ENCODE measurements at regions not wholly inside any gene's neighbourhood (a gene's known extent, or its start where the extent isn't known, plus 50 kb on each side); places are given as distances from the start of the nearest gene placed in this dataset.
"Not testable (repeated sequence)": the region's sequence is repeated elsewhere in the genome, so short reads cannot be mapped to it uniquely, and the experiment has no call there.

GRCh38 chr16:60142619-60143347 lies 1408.7 kb upstream of the GOT2 start:
- no peak for DNase-seq (ENCODE audit: low read depth)

- no peak for DNase-seq (ENCODE audit: low read depth)
Observed at GRCh38 chr16:60137891-60138290, 1403.8 kb upstream of the GOT2 start.

GRCh38 chr16:60127196-60127595 lies 1393.1 kb upstream of the GOT2 start:
- DNase-seq (ENCODE audit: low read depth), result no peak

DNA sequence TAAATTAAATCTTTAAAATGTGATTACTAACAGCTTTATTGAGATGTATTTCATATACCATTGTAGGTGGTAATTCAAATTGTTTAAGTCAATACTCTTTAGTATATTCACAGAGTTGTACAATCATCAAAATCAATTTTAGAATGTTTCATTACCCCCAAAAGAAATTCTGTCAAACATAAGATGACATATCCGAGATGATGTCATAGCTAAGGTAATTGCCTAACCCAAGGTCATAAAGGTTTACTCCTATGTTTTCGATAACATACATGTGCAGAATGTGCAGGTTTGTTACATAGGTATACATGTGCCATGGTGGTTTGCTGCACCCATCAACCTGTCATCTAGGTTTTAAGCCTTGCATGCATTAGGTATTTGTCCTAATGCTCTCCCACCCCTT lies 1392.0 kb upstream of the GOT2 start:
- DNase-seq (ENCODE audit: low read depth), result not testable (repeated sequence)

- no peak for DNase-seq (ENCODE audit: low read depth)
Observed at GRCh38 chr16:60123392-60124023, 1389.4 kb upstream of the GOT2 start.

- no peak for DNase-seq (ENCODE audit: low read depth)
Observed at GRCh38 chr16:60120586-60120985, 1386.5 kb upstream of the GOT2 start.

GRCh38 chr16:60110531-60110930 lies 1376.4 kb upstream of the GOT2 start:
- DNase-seq (ENCODE audit: low read depth), result no peak

GRCh38 chr16:60107871-60108270 lies 1373.8 kb upstream of the GOT2 start:
- no peak for DNase-seq (ENCODE audit: low read depth)

DNA sequence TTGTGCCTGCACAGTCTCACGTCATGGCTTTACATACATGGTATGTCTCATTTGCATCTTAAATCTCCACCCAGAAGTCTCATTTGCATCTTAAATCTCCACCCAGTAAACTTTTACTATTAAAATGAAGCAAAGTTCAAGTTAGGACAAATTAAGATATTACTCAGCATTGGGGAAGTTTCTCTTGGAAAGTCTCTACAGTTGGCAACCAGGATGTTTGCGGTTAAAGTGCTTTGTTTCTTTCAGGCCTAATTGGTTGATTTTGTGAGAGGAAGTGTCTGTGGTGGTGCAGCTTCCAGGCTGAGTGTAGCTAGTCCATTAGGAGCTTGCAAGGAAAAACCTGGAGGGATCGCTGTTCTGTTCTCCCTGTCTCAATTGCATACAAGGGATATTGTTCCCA lies 1373.3 kb upstream of the GOT2 start:
- DNase-seq (ENCODE audit: low read depth), result no peak

DNA sequence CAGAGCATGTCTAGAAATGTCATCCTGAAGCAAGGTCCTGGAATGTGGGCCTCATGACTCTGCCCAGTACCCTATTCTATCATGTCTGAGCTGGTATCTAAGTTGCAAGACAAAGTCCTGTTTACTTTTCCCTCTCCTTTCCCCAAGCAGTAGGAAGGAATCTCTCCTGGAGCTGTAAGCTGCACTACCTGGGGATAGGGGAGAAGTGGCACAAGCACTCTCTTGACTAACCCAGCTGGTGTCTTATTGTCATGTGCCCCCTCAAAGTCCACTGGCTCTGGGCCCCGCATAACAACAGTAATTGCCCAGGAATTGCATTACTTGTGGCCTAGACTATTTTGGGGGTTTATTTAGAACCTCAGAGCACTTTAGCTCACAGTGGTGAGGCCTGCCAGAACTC lies 1366.3 kb upstream of the GOT2 start:
- DNase-seq (ENCODE audit: low read depth), result no peak

- no peak for DNase-seq (ENCODE audit: low read depth)
Observed at GRCh38 chr16:60091529-60091928, 1357.4 kb upstream of the GOT2 start.

- DNase-seq (ENCODE audit: low read depth), result no peak
Observed at GRCh38 chr16:60091071-60091470, 1357.0 kb upstream of the GOT2 start.

DNA sequence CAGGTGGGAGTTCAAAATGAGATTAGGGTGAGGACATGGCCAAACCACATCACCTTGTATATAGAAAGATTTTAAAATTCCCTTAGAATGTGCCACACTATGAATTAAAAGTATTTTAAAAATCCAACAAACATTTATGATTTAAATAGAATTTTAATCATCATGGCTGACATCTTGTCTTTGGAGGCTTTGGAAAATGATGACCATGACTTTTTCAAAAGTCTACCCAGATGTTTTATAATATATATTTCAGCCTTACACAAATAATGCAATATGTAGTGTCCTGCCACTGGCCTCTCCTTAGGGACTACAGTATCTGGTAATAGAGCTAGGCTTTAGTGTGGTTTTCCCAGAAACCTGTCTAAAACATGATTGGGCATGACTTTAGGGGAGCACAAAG lies 1353.4 kb upstream of the GOT2 start:
- no peak for DNase-seq (ENCODE audit: low read depth)

GRCh38 chr16:60078819-60079218 lies 1344.7 kb upstream of the GOT2 start:
- not testable (repeated sequence) for DNase-seq (ENCODE audit: low read depth)

DNA sequence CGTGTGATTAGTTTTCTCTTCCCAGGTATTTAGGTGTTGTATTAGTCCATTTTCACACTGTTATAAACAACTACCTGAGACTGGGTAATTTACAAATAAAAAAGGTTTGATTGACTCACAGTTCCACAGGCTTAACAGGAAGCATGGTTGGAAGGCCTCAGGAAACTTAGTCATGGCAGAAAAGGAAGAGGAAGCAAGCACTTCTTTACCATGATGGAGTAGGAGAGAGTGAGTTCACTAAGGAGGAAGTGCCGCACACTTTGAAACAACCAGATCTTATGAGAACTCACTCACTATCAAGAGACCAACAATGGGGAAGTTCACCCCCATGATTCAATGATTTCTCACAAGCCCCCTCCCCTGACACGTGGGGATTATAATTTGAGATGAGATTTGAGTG lies 1343.7 kb upstream of the GOT2 start:
- no peak for DNase-seq (ENCODE audit: low read depth)

DNA sequence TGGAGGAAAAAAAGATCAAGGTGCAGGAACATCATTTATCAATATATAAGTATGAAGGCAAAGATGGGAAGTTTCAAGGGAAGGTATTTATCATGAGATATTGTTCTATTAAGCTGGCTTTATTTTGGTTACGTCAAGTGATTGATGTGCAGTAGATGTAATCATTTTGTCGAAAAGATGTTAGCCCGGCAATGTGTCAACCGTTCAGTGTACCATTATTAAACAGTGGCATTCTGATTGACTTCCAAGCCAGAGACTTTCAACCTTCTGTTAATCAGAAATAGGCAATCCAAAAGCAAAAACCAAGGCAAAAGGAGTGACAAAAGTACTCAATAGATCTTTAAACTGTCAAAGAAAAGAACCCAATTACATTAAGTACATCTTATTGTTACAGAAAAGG lies 1340.3 kb upstream of the GOT2 start:
- no peak for DNase-seq (ENCODE audit: low read depth)

DNA sequence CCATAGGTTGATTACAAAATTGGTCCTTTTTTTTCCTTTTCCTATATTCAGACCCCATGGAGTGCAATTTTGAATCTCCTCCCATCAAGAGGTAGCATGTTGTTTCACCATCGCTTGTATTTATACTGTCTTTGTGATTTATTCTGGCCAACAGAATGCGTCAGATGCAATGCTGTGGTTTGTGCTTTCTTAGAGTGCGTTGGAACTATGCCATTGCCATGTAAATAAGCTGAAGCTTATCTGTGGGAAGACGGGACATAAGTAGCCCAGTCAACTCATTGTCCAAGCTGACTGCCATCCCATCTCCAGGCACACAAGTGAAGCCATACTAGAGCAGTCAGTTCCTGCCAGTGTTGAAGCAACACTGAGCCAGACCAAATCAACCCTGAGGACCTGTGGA lies 1339.3 kb upstream of the GOT2 start:
- DNase-seq (ENCODE audit: low read depth), result no peak

- no peak for DNase-seq (ENCODE audit: low read depth)
Observed at GRCh38 chr16:60064026-60064425, 1329.9 kb upstream of the GOT2 start.

GRCh38 chr16:60061396-60061795 lies 1327.3 kb upstream of the GOT2 start:
- no peak for DNase-seq (ENCODE audit: low read depth)

- no peak for DNase-seq (ENCODE audit: low read depth)
Observed at GRCh38 chr16:60060731-60061130, 1326.6 kb upstream of the GOT2 start.

DNA sequence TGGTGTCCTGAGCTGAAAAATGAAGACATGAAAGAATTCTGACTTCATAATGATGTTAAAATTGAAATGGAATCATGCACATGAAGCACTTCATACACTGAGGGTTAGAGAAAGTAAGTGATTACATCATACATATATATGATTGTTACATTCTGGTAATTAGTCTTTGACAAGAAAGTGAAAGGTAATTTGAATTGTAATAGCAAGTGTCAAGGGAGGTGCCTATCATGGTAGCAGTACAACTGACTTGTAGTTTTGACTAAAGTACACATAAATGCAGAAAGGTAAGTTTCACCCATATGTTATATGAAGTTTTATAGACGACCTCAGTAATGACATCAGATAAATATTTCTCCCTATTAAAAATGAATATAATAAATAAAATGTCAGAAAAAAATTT lies 1325.0 kb upstream of the GOT2 start:
- no peak for DNase-seq (ENCODE audit: low read depth)

GRCh38 chr16:60041671-60042070 lies 1307.6 kb upstream of the GOT2 start:
- no peak for DNase-seq (ENCODE audit: low read depth)

GRCh38 chr16:60031740-60032139 lies 1297.6 kb upstream of the GOT2 start:
- DNase-seq (ENCODE audit: low read depth), result no peak

- no peak for DNase-seq (ENCODE audit: low read depth)
Observed at GRCh38 chr16:60027351-60027750, 1293.2 kb upstream of the GOT2 start.

Data from Daoy (cell line).